GM18870 (cell line): ENCODE measurements at regions not wholly inside any gene's neighbourhood (a gene's known extent, or its start where the extent isn't known, plus 50 kb on each side); places are given as distances from the start of the nearest gene placed in this dataset.

ENCODE experiments used
- ATAC-seq: cut with Tn5 transposase; IDR thresholded peaks from one replicate; pipeline ENCODE4 v1.9.1; 2021; ENCODE audit warnings: moderate library complexity; ENCODE audit not compliant: unreplicated experiment

- no peak for ATAC-seq
Measured at GRCh38 chr12:92439420-92439805, 263.4 kb upstream of the PLEKHG7 start.

- ATAC-seq: no peak
Measured at GRCh38 chr12:92438641-92439419, 264.0 kb upstream of the PLEKHG7 start.

DNA sequence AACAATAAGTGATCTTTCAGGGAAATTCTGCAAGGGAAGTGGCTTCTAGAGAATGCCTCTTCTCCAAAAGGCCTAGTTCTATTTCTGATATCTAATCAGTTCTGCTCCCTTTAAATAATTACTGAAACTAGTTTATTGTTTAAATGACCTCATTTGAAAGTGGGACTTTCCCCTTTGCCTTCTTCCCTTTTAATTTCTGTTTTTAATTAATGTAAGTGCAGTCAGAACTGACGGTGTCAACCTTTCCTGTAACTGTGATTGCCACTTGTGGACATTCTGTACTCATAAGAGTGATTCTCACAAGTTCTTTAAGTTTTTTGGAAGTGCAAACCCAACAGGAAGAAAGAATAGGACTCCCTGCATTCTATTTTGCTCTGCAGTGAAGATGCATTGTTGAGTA, 265.3 kb upstream of the PLEKHG7 start:
- no peak for ATAC-seq

GRCh38 chr12:92436856-92437255, 265.9 kb upstream of the PLEKHG7 start:
- ATAC-seq: no peak

DNA sequence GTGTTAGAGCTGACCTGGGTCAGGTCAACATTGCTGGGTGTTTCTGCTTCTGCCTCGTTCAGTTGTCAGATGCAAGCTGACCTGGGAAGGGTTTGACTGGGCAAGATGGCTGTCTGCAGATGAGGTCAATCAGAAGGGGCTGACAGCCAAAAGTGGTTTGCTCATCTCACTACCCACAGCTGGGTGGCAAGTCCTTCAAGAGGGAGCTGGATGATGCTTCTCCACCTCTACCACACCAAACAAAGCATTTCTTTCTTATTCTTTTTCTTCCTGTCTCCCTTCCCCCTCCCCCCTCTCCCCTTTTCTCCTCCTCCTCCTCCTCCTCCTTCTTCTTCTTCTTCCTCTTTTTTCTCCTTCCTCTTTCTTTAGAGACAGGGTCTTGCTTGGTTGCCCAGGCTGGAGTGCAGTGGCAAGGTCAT, 268.2 kb upstream of the PLEKHG7 start:
- no peak for ATAC-seq

GRCh38 chr12:92432724-92433441, 269.9 kb upstream of the PLEKHG7 start:
- peak; percentile 78 for ATAC-seq

DNA sequence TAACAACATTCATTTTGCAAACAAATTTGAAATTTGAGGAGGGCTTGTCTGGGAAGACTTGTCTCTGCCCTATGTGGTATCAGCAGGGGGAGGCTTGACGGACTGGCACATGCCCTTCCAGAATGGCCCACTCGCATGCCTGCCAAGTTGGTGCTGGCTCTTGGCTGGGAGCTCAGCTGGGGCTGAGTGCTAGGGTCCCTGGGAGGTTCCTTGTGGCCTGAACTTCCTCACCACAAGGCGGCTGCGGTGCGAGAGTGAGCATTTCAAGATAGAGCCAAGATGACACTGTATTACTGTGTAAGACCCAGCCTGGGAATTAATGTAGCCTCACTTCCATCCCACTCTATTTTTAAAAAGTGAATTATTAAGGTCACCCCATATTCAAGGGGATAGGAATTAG, 271.6 kb upstream of the PLEKHG7 start:
- ATAC-seq: no peak

GRCh38 chr12:92426332-92426731, 276.5 kb upstream of the PLEKHG7 start:
- no peak for ATAC-seq

DNA sequence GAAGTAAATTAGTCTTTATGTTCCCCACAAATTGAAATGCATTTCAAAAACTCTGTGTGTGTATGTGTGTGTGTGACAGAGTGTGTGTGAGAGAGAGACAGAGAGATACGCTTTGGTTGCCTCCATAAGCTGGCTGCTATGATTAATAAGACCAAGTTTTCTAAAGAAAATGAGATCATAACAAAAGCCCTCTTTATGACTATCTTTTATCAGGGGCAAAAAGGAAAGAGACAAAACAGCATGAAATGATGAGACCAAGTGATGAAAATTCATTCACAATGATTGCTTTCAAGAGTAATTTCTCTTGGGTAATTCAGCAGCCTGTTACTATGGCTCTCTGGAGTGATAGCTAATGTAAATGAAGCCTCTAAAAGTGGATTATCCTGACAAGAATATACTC, 277.6 kb upstream of the PLEKHG7 start:
- ATAC-seq: no peak

GRCh38 chr12:92424338-92424737, 278.5 kb upstream of the PLEKHG7 start:
- no peak for ATAC-seq

- ATAC-seq: no peak
Measured at GRCh38 chr12:92421701-92422100, 276.1 kb upstream of the BTG1 start.

- no peak for ATAC-seq
Measured at GRCh38 chr12:92421042-92421441, 275.4 kb upstream of the BTG1 start.

DNA sequence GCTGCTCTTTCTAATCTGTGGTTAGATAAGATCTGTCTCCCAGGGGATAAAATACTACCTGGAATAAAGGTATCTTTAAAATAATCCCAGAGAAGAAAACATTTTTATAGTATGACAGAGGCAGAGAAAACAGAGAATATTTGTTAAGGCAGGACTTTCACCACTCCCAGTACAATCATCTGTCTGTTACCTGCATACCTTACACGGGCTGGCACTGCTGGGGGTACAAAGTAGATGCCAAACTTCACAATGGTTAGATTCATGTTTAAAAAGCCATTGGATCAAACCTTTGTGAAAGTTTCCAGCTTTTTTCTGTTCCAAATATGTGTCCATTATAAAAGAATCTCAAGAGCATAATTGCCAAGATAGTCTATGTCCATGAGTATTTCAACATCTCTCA, 273.6 kb upstream of the BTG1 start:
- no peak for ATAC-seq

DNA sequence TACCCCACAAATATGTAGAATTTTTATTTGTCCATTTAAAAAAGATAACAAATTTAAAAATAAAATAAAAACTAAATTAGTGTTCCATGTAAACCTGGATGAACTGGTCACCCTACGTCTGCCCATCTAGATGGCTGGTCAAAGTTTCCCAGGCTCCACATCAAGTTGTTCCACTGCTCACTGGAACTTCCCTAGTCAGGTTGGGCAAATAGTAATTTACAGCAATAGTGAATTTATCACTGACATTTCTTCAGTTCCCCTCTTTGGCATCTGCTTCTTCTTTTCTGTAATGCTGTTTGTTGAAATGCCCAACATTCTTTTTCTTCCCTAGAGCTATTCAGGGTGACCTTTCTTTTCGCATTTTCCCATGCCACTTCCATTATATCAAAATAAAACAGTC, 272.7 kb upstream of the BTG1 start:
- no peak for ATAC-seq

- no peak for ATAC-seq
Measured at GRCh38 chr12:92417373-92417772, 271.7 kb upstream of the BTG1 start.

DNA sequence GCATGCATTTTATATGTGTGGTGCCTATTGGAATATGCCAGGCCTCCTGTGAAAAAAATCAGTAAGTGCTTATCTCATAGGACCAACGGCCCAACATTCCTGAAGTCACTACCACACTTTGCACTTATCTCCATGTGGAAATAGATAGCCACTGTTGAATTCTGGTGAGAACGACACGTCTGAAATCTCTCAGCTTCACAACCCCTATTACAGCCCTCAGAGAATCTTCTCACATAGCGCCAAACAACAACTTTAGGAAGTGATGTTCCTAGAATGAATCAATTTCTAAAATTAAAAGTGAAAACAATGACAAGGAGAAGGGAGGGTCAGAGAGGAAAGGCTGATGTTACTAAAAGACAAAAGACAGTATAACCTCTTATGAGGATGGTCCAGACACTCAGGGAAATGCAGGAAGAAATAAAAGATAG, 270.8 kb upstream of the BTG1 start:
- ATAC-seq: no peak

GRCh38 chr12:92414170-92415070, 268.8 kb upstream of the BTG1 start:
- ATAC-seq: no peak

- no peak for ATAC-seq
Measured at GRCh38 chr12:92413286-92413685, 267.6 kb upstream of the BTG1 start.

DNA sequence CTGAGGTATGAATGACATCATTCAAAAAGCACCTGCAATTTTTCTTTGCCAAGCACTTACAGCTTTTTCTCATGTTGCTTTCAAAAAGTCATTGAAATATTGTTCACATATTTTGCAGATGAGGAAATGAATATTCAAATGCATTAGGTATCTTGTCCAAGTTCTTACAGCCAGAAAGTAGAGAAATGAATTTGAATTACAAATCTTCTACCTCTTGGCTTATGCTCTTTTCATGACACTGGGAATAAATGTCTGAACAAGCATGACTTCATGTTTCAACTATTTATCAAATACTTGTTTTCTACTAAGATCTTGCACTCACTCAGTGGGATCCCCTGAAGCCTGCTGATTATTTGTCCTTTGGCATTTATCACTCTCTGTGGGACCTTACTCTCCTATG, 267.2 kb upstream of the BTG1 start:
- no peak for ATAC-seq

DNA sequence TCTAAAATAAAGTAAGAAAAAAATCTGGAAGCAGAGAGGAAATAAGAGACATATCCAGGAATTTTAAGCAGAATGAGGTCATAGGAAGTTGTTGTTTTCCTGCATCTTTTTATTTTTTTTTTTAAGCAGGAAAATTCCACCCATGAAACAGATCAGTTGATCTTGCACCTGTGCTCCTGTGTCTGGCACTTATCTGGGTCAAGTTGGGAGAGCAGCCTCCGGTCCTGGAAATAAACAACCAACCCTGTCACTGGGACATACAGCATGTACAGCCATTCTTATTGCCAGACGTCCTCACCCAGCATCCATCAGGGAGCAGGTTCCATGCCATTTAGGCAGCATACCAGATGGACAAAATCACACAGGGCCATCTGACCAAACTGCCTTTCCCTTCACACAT, 266.0 kb upstream of the BTG1 start:
- ATAC-seq: no peak

GRCh38 chr12:92408072-92408900, 262.6 kb upstream of the BTG1 start:
- ATAC-seq: no peak
